Type B pancreatic cell (in vitro differentiated cells): ENCODE measurements at regions not wholly inside any gene's neighbourhood (a gene's known extent, or its start where the extent isn't known, plus 50 kb on each side); places are given as distances from the start of the nearest gene placed in this dataset.

ENCODE experiments used
- DNase-seq: peaks from one replicate; pipeline ENCODE4 v3.0.0; 2021; ENCODE audit warnings: mixed read lengths; ENCODE audit not compliant: unreplicated experiment; ENCODE audit errors: extremely low spot score
- H3K27ac Mint-ChIP-seq: 2 replicates; pipeline ENCODE4 v1.8.0; 2021; ENCODE audit warnings: mild to moderate bottlenecking, mixed read lengths
- H3K27me3 Mint-ChIP-seq: 2 replicates; pipeline ENCODE4 v1.8.0; 2021; ENCODE audit warnings: mixed read lengths
- H3K36me3 Mint-ChIP-seq: 2 replicates; pipeline ENCODE4 v1.8.0; 2021; ENCODE audit warnings: mixed read lengths
- H3K4me1 Mint-ChIP-seq: one replicate; pipeline ENCODE4 v1.8.0; 2021; ENCODE audit warnings: mixed read lengths; ENCODE audit not compliant: unreplicated experiment
- H3K4me3 Mint-ChIP-seq: 2 replicates; pipeline ENCODE4 v1.8.0; 2021; ENCODE audit warnings: mild to moderate bottlenecking, mixed read lengths
- H3K9me3 Mint-ChIP-seq: 2 replicates; pipeline ENCODE4 v1.8.0; 2021; ENCODE audit warnings: mixed read lengths
- TF ChIP-seq, protein P1 (sequence below): fragments of 200-600 bp; sonication (generic); conservative IDR thresholded peaks from 2 replicates; pipeline ENCODE4 v1.5.0; 2021; ENCODE audit warnings: antibody characterized with exemption, mild to moderate bottlenecking

DNA sequence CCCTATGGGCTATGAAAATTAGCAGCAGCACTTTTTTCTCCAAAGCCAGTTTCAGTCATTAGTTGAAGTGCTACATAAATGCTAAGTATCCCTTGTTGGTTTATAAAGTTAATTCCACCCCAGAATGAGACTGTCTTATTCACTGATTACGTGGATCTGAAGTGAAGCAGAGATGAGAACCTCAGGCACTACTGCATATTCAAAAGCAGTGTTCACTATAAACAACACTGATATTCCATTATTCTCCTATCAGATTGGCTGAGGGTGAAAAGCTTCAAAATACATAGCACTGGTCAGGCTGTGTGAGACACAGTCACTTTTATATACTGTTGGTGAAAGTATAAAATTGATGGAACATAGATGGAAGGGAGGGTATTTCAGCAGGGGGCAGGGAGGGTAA lies 395.7 kb upstream of the RARB start:
- Mint-ChIP-seq H3K27me3 (peaks cover 3% of the 10 kb centered on the region), H3K36me3 (no peaks in the 10 kb centered on the region), H3K4me1 (peaks cover 32% of the 10 kb centered on the region), H3K9me3 (no peaks in the 10 kb centered on the region), H3K27ac (no peak overlapping the region), H3K4me3 (no peak overlapping the region)
- no peak for DNase-seq
- TF ChIP-seq, protein P1, sequence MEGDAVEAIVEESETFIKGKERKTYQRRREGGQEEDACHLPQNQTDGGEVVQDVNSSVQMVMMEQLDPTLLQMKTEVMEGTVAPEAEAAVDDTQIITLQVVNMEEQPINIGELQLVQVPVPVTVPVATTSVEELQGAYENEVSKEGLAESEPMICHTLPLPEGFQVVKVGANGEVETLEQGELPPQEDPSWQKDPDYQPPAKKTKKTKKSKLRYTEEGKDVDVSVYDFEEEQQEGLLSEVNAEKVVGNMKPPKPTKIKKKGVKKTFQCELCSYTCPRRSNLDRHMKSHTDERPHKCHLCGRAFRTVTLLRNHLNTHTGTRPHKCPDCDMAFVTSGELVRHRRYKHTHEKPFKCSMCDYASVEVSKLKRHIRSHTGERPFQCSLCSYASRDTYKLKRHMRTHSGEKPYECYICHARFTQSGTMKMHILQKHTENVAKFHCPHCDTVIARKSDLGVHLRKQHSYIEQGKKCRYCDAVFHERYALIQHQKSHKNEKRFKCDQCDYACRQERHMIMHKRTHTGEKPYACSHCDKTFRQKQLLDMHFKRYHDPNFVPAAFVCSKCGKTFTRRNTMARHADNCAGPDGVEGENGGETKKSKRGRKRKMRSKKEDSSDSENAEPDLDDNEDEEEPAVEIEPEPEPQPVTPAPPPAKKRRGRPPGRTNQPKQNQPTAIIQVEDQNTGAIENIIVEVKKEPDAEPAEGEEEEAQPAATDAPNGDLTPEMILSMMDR: no peak

- DNase-seq: no peak
Observed at GRCh38 chr3:25033407-25034029, 394.5 kb upstream of the RARB start.

GRCh38 chr3:25035526-25035925 lies 392.5 kb upstream of the RARB start:
- Mint-ChIP-seq H3K4me3 (no peak overlapping the region), H3K4me1 (peaks cover 47% of the 10 kb centered on the region), H3K27me3 (no peaks in the 10 kb centered on the region), H3K9me3 (peaks cover 6% of the 10 kb centered on the region), H3K36me3 (no peaks in the 10 kb centered on the region), H3K27ac (no peak overlapping the region)
- DNase-seq: no peak
- TF ChIP-seq, protein P1: no peak

More at GRCh38 chr3:25033407-25034029, 394.5 kb upstream of the RARB start:
- H3K36me3 Mint-ChIP-seq: no peaks in the 10 kb centered on the region
- no peaks in the 10 kb centered on the region for H3K9me3 Mint-ChIP-seq
- H3K27ac Mint-ChIP-seq: no peak overlapping the region
- TF ChIP-seq, protein P1: peak; percentile 78
- H3K27me3 Mint-ChIP-seq: peaks cover 3% of the 10 kb centered on the region
- no peak overlapping the region for H3K4me3 Mint-ChIP-seq
- H3K4me1 Mint-ChIP-seq: peaks cover 38% of the 10 kb centered on the region

GRCh38 chr3:25036633-25037032 lies 391.4 kb upstream of the RARB start:
- Mint-ChIP-seq H3K27ac (peak overlapping the region; percentile 74), H3K36me3 (no peaks in the 10 kb centered on the region), H3K9me3 (peaks cover 6% of the 10 kb centered on the region), H3K4me1 (peaks cover 47% of the 10 kb centered on the region), H3K4me3 (peak overlapping the region; percentile 26), H3K27me3 (no peaks in the 10 kb centered on the region)
- DNase-seq: no peak
- TF ChIP-seq, protein P1: no peak

DNA sequence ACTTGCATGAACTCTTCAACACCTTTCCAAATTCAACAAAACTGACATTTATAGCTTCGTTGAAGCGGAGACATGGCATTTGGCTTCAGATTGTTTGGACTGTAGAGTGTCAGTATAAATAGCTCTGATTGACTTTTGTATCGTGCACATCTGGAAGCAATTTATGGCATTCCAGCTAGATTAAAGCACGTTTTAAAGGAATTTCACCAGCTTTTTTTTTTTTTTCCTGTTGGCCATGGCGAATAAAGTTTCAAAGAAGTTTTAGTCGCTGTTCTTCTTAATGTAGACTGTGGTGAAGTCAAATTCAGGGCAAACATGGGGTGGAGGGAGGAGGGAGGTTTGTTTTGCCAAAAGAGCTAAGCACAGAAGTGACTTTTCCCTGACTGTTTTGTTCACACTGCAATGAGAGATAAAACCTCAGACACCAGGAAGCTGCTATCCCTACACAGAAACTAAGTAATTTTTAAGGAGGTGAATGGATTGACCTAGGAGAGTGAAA lies 391.0 kb upstream of the RARB start:
- Mint-ChIP-seq H3K36me3 (no peaks in the 10 kb centered on the region), H3K27me3 (no peaks in the 10 kb centered on the region), H3K9me3 (peaks cover 6% of the 10 kb centered on the region), H3K4me3 (peak overlapping the region; percentile 26), H3K27ac (peak overlapping the region; percentile 74), H3K4me1 (peaks cover 47% of the 10 kb centered on the region)
- TF ChIP-seq, protein P1: no peak
- no peak for DNase-seq
